HL-60/S4 (cell line): ENCODE measurements at regions not wholly inside any gene's neighbourhood (a gene's known extent, or its start where the extent isn't known, plus 50 kb on each side); places are given as distances from the start of the nearest gene placed in this dataset.

Source experiments
- in situ Hi-C: fragments of 300-500 bp; cut with MboI; formaldehyde crosslinking; loops from 2 replicates; pipeline ENCODE4 v1.14.3; 2022; ENCODE audit warnings: low sequenced_read_pairs

DNA sequence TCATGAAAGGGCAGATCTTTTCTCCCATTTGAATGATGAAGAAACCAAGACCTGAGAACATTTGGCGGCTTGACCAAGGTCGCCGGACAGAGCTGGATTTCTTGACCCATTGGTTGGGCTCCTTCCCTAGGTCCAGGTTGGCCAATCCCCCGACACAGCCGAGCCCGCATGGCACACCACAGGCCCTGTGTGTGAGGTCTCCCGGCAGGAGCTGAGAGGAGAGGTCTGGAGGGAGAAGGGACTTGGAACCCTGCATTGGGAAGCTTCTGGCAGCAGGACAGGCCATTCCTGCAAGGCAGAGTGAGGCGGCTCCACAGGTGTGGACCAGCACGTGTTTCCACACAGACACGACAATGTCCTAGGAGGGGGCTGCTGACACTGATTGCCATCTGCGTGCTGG is 98.6 kb upstream of the THY1 start:
- in situ Hi-C loops = no loop called here

DNA sequence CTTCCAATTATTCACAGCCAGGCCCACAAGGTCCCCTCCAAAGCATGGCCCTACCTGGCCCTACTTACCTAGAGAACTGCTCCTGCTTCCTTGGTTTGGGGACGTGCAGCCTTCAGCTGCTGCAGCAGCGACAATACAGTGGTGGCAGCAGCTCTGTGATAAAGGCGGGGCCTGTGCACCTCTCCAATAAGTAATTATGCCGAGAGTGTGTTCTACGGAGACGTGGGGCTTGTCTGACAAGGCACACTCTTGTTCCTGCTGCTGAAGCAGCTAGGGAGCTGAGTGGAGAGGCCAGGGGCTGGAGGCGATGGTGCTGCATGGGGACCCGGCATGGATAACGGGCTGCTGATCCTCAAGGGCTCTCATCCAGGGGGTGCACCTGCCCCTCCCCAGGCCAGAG is 98.0 kb upstream of the THY1 start:
- in situ Hi-C loops = no loop called here

DNA sequence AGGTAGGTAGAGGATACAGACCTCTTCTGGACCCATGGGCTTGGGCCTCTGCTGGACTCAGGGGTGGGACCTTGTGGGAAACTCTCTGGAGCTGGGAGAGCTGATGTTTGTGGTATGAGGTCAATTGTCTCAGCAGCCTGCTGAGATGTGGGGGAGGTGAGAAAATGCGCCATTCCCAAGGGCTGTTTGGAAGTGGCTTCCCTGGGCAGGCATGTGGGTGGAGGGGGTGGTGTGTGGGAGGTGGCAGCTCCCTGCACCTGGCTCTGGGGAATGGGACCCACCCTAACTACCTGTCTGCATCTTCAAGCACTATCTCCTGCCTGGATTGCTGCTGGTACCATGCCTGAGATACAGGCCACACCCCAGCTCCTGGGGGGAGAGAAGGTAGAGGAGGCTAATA is 97.4 kb upstream of the THY1 start:
- in situ Hi-C loops = no loop called here

DNA sequence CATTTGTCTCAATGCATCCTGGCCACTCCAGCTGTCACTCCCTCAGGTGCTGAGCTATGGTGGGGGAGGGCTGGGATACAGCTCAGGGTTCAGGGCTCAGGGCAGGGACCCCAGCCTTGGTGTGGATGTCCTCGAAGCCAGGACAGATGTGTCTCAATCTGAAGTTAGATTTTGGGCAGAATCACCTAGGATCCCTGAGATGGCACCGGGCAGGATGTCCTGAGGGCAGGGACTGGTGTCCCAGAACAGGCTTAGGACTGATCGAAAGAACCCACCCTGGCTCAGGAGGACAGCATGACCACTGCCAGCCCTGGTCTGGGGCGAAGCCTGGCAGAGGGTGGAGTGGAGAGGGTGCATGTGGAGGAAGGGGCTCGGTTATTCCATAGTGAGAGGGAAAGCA is 96.8 kb upstream of the THY1 start:
- in situ Hi-C loops = loop anchor here (5.0 kb wide), 1 partner anchor 37 kb away; no protein-coding TSS in a partner anchor

DNA sequence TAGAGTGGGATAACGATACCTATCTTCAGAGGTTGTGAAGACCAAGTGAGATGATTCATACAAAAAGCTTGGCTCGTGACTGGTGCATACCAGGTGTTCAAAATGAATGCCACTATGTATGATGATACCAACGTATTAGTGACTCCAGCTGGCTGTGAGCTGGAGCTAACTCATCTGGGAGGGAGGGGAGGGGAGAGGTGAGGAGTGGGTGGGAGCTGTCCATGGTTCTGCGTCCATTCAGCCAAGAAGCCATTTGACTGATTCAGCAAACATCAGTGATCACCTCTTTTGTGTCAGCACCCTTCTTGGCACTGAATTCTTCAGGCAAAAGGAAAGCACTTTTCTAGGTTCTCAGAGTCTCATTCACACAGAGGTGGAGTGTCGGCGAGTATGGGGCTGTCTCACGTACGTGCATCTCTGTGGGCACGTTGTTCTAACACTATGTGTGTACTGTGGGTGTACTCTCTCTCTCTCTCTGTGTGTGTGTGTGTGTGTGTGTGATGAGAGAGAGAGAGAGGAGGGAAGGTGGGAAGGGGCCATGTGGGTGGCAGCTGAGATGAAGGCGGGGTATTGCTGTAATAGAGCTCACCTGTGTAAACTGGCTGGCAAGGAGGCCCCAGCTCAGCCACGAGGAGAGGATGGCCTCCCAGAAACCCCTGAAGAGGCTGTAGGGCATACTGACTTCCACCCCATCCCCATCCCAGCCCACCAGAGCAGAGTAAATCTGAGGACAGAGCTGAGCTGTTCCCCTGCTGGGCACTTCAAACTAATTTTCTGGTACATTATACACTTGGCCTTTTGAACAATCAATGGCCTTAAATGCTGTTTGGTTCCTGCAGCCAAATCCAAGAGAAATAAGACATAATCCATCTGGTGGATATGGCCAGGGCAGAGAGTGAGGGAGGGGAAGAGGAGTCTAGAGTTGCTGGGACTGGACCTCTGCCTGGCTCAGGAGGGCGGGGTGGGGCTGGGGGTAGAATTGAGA is 96.1 kb upstream of the THY1 start:
- in situ Hi-C loops = loop anchor here (5.0 kb wide), 1 partner anchor 37 kb away; no protein-coding TSS in a partner anchor

DNA sequence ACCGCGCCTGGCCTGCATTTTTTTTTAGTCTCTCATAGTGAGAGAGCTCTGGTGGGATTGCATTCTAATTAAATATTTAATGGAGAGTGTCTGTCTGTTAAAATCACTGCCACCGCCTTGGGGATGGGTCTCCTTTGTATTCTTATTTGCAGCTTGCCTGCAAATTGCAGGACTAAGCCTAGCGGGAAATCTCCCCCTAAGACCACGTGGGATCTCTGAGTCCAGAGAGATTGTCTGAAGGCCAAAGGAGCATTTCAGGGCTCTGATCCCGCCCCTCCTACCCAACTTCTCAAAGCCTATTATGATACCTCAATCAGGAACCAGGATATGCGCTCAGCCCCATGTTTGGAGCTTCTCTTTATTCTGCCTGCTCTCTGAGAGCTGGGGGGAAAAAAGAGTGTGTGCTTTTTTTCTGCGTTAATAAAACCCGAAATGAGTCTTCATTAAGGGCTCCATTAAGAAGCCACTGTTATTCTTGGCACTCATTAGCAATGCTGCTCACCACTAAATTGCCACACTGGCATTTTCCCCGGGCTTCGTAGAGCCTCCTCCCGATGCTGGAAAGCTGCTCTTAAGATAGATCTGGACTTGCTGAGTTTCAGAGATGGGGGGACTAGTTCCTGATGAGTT is 92.9 kb upstream of the THY1 start:
- in situ Hi-C loops = loop anchor here (5.0 kb wide), 1 partner anchor 34 kb away; no protein-coding TSS in a partner anchor

DNA sequence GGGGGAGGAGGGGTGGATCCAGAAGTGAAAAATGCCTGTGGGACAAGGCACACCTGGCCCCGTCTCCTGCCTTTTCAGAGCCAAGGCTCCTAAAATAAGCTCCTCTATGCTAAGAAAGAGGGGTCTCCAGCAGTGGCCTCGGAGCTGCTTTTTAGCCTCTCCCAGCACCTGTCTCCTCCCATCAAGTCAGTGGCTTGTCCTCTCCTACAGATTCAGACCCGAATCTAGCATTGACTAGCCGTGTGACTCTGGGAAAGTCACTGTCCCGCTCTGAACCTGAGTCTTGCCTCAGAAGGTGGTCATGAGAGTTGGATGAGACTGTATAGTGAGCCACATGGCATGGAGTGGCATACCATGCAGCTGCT is 90.8 kb upstream of the THY1 start:
- in situ Hi-C loops = no loop called here

DNA sequence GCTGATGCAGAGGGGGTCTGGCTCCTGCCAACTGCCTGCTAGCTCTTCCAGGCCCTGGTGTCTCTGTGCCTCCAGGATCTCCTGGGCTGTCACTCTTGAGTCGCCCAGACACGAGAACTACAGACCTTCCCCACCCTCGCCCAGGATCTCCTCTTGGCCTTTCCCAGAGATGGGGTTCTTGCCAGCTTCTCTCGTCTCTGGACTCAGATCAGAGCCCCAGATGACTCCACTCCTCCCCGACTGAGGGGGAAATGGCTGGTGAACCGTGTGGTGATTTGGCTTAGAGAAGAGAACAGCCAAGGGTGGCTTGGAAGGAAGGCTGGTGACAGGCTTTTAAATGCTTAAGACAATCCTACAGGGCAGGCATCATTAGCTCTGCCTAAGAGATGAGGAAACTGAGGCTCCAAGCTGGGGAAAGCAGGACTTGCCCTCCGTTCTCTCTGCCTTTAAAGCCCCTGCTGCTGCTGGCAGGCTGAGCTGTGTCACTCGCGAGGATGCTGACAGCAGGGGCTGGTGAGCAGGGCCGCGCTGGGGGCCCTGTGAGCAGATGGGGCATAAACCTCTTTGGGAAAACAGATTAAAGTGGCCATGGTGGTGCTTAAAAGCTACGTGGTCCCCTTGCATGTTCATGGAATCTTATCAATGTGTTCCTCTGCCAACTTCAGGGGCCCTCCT is 90.3 kb upstream of the THY1 start:
- in situ Hi-C loops = no loop called here

DNA sequence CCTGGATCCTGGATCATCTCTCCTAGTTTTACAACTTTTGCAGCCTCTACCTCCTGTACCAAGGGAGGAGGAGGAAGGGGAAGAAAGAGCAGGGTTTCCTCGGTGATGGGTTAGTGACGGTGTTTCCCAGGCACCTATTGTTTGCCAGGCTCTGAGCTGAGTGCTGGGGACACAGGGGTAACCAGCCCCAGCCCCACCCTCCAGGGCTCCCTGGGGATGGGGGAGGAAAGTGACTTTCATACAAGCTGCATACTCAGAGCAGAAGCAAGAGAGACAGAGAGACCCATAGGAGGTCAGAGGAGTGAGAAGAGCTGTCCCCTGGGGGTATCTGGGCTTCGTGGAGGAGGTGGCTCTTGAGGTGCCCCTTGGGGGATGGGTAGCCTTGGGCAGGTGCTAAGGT is 89.4 kb upstream of the THY1 start:
- in situ Hi-C loops = no loop called here

DNA sequence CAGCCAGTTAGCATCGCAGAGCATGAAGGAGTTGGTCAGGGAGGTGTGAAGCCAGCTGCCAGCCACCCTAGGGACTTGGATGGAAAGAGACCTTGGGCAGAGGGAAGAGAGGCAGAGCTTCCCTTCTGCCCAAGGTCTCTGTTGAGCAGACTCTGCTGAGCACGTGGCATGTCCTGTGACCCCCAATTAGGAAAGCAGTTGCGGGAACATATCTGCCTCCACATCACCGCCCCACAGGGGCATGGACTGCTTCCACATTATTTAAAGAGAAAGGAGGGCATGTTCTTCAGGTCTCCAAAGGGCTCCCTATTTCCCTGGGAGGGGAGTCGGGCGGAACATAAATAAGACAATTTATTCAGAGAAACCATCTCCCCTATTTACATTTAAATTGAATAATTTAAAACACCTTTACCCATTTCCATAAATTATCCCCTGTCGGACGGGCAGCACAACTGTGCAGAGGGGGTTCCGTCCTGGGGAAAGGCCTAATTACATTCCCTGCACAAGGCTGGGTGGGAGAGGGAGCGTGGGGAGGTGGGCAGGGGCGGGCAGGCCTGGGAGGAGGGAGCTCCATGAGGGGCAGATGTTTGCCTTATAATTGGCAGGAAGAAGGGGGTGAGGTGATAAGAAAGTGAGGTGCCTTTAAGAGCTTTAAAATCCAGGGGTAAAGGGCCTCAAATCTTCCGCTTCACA is 88.8 kb upstream of the THY1 start:
- in situ Hi-C loops = no loop called here

DNA sequence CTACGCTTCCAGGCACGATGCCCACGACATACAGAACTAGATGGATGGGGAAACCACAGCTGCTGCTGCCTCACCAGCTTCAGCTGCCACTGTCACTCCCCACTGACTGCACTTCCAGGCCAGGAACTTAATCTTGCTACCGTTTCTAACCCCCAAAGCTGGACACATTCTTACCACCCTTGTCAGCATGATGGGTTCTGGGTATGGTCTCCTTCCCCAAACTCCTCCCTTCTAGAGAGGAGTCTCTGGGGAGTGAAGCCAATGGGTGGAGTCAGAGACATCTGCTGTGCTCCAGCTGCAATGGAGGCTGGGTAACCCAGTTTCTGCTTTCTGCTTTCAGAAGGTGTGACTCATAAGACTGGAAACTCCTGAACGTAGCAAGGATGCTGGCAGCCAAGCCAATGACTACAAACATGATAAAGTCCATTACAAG is 87.0 kb upstream of the THY1 start:
- in situ Hi-C loops = no loop called here

DNA sequence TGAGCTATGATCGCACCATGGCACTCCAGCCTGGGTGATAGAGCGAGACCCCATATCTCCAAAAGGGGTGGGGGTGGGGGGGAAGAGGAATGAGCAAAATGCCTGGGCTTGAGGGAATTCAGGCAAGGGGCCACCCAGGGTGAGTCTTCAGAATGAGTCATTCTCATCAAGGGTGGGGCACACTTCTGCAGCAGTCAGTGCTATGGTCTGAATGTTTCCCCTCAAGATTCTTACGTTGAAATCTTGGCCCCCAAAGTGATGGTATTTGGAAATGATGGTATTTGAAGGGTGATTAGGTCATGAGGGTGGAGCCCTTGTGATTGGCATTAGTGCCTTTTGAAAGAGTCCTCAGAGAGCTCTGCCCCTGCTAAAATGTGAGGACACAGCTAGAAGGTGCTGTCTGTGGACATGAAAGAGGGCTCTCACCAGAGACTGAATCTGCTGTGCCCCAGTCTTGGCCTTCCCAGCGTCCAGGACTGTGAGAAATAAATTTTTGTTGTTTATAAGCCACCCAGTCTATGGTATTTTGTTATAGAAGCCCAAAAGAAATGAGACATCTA is 86.4 kb upstream of the THY1 start:
- in situ Hi-C loops = no loop called here

DNA sequence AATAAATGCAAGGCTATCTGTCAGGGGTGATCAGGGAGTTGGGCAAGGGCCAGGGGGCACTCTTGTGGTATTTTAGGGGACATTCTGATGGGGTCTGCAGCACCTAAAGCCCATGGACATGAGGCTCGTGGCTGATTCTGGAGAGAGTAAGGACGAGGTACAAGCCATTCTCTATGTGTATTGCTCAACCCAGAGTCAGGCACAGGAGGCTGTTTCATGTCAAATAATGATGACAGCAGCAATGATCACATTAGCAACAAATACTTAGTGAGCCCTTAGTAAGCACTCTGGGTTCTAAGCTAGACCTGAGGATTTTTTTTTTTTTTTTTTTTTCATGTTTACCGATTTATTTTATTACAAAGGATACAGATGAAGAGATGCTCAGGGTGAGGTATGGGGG is 83.5 kb upstream of the THY1 start:
- in situ Hi-C loops = no loop called here

DNA sequence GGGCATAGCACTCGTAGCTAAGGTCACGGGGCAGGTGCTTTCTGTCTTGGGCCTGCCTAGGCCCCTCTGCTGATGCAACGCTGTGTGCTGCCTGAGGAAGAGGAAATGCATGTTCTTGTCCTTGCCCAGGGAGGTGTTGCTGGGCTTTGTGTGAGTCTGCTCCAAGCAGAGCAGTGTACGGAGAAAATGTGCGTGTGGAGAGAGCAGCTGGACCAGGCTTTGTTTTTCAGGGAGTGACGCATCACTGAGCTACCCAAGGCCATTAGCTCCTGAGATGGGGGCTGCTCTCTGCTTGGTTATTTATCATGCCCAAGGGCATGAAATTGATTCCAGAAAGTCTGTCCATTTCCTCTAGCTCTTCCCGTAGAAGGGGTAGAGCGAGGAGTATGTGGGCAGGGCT is 82.9 kb upstream of the THY1 start:
- in situ Hi-C loops = no loop called here

DNA sequence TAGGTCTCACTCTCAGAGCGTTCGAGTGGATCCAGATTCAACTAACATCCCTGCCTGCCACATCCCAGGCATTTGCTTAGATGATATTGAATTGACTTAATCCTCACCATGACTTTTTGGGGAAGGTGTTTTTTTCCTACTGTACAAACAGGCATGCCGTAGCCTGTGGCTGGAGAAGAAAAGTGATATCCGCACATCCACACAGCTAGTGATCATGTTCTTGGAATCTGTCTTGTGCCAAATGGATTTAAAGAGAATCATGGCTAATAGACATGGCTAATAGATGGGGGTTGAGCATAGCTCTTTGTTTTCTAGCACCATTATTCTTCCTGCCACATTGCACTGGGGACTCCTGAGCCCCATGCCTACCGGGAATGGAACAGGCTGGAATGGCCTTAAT is 82.1 kb upstream of the THY1 start:
- in situ Hi-C loops = no loop called here

DNA sequence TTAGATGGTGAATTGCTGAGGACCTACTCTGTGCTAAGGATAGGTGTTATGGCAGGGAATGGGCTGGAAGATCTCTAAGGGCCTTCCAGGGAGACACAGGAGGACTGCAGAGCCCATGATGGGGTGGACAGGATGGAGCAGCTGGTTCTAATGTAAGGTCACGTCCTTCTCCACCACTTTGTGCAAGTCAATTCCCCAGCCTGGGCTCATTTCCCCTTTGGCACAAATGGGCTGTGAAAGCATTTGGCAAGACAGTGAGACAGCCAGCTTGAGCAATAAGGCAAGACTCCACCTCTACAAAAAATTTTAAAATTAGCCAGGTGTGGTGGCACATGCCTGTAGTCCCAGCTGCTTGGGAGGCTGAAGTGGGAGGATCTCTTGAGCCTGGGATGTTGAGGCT is 81.4 kb upstream of the THY1 start:
- in situ Hi-C loops = no loop called here

DNA sequence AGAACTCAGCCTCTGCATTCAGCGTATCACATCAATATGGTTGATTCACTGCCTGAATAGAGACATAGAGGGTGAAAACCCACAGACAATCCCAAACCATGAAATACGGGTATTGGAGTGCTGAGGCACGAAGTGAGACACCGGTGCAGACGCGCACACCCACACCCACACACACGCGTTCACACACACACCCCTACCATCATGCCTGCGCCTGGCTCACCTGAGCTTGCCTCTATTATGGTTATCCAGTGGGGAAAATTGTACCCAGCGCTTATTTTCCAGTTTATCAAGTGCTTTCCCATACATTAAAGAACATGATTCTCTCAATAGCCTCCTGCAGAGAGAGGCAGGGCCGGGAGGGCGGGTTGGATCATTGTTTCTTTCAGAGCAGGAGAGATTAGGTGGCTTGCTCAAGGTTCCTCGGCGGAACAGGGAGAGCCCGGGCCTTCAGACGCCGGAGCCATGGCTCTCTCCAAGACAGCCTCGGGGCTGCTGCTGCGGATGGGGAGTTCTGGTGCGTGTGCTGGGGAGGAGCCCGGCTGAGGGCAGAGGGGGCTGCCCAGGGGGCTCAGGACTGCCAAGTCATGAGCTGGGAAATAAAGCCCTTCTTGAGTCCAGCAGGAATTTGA is 78.9 kb upstream of the THY1 start:
- in situ Hi-C loops = no loop called here

DNA sequence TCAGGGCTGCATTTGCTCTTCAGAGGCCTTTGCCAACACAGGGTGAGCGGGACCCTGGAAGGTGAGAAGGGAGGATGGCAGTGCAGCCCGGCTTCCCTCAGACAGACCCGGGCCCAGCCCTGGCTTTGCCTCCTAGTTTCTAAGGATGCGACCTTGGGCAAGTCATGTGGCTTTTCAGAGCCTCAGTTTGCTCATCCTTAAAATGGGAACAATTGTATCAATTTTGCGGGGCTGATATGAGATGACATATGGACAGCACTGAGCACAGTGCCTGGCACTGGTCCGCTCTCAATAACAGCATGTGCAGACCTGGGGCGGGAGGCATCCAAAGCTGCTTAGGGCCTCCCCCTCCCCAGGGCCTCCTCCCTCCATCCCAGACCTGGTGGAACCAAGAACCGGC is 74.7 kb upstream of the THY1 start:
- in situ Hi-C loops = loop anchor here (25.0 kb wide), 1 partner anchor 590 kb away; no protein-coding TSS in a partner anchor

DNA sequence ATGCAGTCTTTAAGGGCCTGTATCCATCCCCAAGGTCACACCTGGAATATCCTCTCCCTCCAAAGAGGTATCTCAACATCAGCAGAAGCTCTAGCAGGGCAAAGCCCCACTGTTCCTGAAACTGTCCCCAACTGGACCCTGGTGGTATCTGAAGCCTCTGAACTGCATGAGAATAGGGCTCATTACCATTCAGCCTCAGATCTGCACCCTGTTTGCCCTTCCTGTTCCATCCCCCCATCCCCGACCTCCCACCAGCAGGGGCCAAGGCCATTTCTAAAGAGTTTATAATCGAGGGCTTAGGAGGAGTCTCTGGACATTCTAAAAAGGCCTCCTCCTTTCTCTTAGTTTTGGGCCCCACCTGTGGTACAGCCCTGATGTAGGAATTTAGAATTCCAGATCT is 74.0 kb upstream of the THY1 start:
- in situ Hi-C loops = loop anchor here (25.0 kb wide), 1 partner anchor 590 kb away; no protein-coding TSS in a partner anchor

DNA sequence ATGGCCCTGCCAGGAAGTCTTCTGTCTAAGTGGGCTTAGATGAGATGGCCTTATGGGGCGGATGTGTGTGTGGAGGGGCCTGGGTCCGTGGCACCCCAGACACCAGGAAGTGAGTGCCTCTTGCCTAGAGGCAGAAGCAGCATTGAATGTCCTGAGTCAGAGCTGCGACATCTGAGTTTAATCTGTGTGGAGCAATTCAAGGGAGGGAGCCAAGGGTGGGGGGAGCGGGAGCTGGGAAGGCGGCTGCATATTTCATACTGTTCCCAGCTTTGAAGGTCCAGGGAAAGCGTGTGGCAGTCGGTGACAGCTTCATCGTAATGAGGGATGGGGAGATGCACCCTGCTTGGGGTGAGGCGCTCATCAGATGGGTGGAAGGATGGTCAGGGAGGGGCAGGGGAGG is 73.5 kb upstream of the THY1 start:
- in situ Hi-C loops = loop anchor here (25.0 kb wide), 1 partner anchor 591 kb away; no protein-coding TSS in a partner anchor
